Body of pancreas (tissue), 4 donors: ENCODE measurements at regions not wholly inside any gene's neighbourhood (a gene's known extent, or its start where the extent isn't known, plus 50 kb on each side); places are given as distances from the start of the nearest gene placed in this dataset.

Source experiments
- ATAC-seq: fragments of 150-250 bp; one replicate; pipeline ENCODE4 v1.9.1; 2016
- DNase-seq, 4 donors: peaks; one replicate each; pipeline ENCODE4 v3.0.0-alpha.2; 2019
- H3K27ac ChIP-seq, 4 donors: fragments of 200-600 bp; sonication (generic); 1 replicate in 3 of 4; 2 replicates in 1 of 4; pipeline versions ENCODE4 v1.5.1 to v1.6.1; 2016 to 2019; ENCODE audit warnings: mild to moderate bottlenecking in 1 of 4, mixed read lengths in 1 of 4, moderate library complexity in 1 of 4
- H3K27me3 ChIP-seq, 2 donors: fragments of 200-600 bp; sonication (generic); one replicate each; pipeline ENCODE4 v1.6.0; 2016; ENCODE audit warnings: mild to moderate bottlenecking in 1 of 2
- H3K36me3 ChIP-seq, 2 donors: fragments of 200-600 bp; sonication (generic); replicated peaks in 1 of 2; 2 replicates each; pipeline ENCODE4 v1.5.1; 2016; ENCODE audit warnings: low read depth in 2 of 2; ENCODE audit not compliant: insufficient read depth in 1 of 2
- H3K4me1 ChIP-seq: fragments of 200-600 bp; sonication (generic); one replicate; pipeline ENCODE4 v1.6.0; 2016
- H3K4me3 ChIP-seq, 2 donors: fragments of 200-600 bp; sonication (generic); 1 replicate in 1 of 2; 2 replicates in 1 of 2; pipeline ENCODE4 v1.5.1; 2016 to 2019
- H3K9me3 ChIP-seq, 3 donors: fragments of 200-600 bp; sonication (generic); 1 replicate in 2 of 3; 2 replicates in 1 of 3; pipeline ENCODE4 v1.5.1; 2016
- POLR2A ChIP-seq, 3 donors: fragments of 450-650 bp; IDR thresholded peaks; one replicate each; pipeline ENCODE4 v1.6.1; 2016; ENCODE audit warnings: antibody characterized with exemption in 3 of 3, mild to moderate bottlenecking in 2 of 3
- WGBS, 2 donors: methylation state at CpG; one replicate each; pipeline ENCODE4 v1.1.5; 2017; 5-methylcytosine and 5-hydroxymethylcytosine counted together
- intact Hi-C: fragments of 100-400 bp; cut with DNase I; formaldehyde crosslinking; loops from one replicate; pipeline ENCODE4 v1.15.1; 2023
- TF ChIP-seq, protein P1 (sequence below), 7 experiments: fragments of 450-650 bp in 4 of 7; fragments of 200-600 bp in 3 of 7; sonication (generic) in 3 of 7; IDR thresholded peaks; one replicate each; pipeline ENCODE4 v1.5.1; 2016 to 2019; ENCODE audit warnings: antibody characterized with exemption in 7 of 7

- no peaks in the 10 kb centered on the region for H3K36me3 ChIP-seq
- no peaks in the 10 kb centered on the region for H3K4me1 ChIP-seq
- ATAC-seq (no peak), DNase-seq (no peak)
- no peaks in the 10 kb centered on the region for H3K27me3 ChIP-seq
- no peak overlapping the region for H3K27ac ChIP-seq
- intact Hi-C loops = no loop called here
- TF ChIP-seq, protein P1, sequence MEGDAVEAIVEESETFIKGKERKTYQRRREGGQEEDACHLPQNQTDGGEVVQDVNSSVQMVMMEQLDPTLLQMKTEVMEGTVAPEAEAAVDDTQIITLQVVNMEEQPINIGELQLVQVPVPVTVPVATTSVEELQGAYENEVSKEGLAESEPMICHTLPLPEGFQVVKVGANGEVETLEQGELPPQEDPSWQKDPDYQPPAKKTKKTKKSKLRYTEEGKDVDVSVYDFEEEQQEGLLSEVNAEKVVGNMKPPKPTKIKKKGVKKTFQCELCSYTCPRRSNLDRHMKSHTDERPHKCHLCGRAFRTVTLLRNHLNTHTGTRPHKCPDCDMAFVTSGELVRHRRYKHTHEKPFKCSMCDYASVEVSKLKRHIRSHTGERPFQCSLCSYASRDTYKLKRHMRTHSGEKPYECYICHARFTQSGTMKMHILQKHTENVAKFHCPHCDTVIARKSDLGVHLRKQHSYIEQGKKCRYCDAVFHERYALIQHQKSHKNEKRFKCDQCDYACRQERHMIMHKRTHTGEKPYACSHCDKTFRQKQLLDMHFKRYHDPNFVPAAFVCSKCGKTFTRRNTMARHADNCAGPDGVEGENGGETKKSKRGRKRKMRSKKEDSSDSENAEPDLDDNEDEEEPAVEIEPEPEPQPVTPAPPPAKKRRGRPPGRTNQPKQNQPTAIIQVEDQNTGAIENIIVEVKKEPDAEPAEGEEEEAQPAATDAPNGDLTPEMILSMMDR (IDR thresholded peaks at IDR 0.05) = no peak
- no peak for TF ChIP-seq POLR2A (IDR thresholded peaks at IDR 0.05)
- peaks cover 0 to 3% (median 0%) of the 10 kb centered on the region in 3 donors for H3K9me3 ChIP-seq
- H3K4me3 ChIP-seq = no peak overlapping the region
- 69 to 71% methylated on average over 4 of the region's 4 CpGs for WGBS, 2 donors
Observed at GRCh38 chr18:46311491-46311890, 207.3 kb downstream of the HAUS1 start.

GRCh38 chr18:46312221-46312620 lies 208.0 kb downstream of the HAUS1 start:
- no peaks in the 10 kb centered on the region for H3K27me3 ChIP-seq
- intact Hi-C loops = no loop called here
- H3K4me3 ChIP-seq = no peak overlapping the region
- no peaks in the 10 kb centered on the region for H3K4me1 ChIP-seq
- no peak for ATAC-seq
- no peak for DNase-seq
- TF ChIP-seq POLR2A (IDR thresholded peaks at IDR 0.05) = no peak
- TF ChIP-seq, protein P1 (IDR thresholded peaks at IDR 0.05) = no peak
- no peak overlapping the region for H3K27ac ChIP-seq
- H3K9me3 ChIP-seq = no peaks in the 10 kb centered on the region
- no peaks in the 10 kb centered on the region for H3K36me3 ChIP-seq
- WGBS, 2 donors = 58 to 62% methylated on average over 6 of the region's 6 CpGs

- no peak for TF ChIP-seq POLR2A (IDR thresholded peaks at IDR 0.05)
- TF ChIP-seq, protein P1 (IDR thresholded peaks at IDR 0.05) = no peak
- Histone ChIP-seq H3K4me3 (no peak overlapping the region), H3K27ac (no peak overlapping the region), H3K27me3 (no peaks in the 10 kb centered on the region), H3K9me3 (no peaks in the 10 kb centered on the region), H3K36me3 (no peaks in the 10 kb centered on the region), H3K4me1 (no peaks in the 10 kb centered on the region)
- DNase-seq (no peak), ATAC-seq (no peak)
- WGBS, 2 donors = 70 to 80% methylated on average over 6 of the region's 6 CpGs
- intact Hi-C loops = no loop called here
Observed at GRCh38 chr18:46313521-46313920, 209.3 kb downstream of the HAUS1 start.

- intact Hi-C loops = no loop called here
- no peak overlapping the region for H3K27ac ChIP-seq
- H3K27me3 ChIP-seq = no peaks in the 10 kb centered on the region
- no peak for TF ChIP-seq POLR2A (IDR thresholded peaks at IDR 0.05)
- TF ChIP-seq, protein P1 (IDR thresholded peaks at IDR 0.05) = no peak
- H3K4me3 ChIP-seq = no peak overlapping the region
- DNase-seq (no peak), ATAC-seq (no peak)
- no peaks in the 10 kb centered on the region for H3K36me3 ChIP-seq
- 83 to 89% methylated on average over 3 to 7 of the region's 7 CpGs for WGBS, 2 donors
- no peaks in the 10 kb centered on the region for H3K9me3 ChIP-seq
- H3K4me1 ChIP-seq = no peaks in the 10 kb centered on the region
Observed at GRCh38 chr18:46314011-46314410, 209.8 kb downstream of the HAUS1 start.

GRCh38 chr18:46315161-46315560 lies 211.0 kb downstream of the HAUS1 start:
- no peaks in the 10 kb centered on the region for H3K27me3 ChIP-seq
- no peaks in the 10 kb centered on the region for H3K4me1 ChIP-seq
- H3K27ac ChIP-seq = no peak overlapping the region
- intact Hi-C loops = no loop called here
- 75 to 86% methylated on average over 2 of the region's 2 CpGs for WGBS, 2 donors
- no peak overlapping the region for H3K4me3 ChIP-seq
- no peak for TF ChIP-seq POLR2A (IDR thresholded peaks at IDR 0.05)
- TF ChIP-seq, protein P1 (IDR thresholded peaks at IDR 0.05) = no peak
- H3K36me3 ChIP-seq = no peaks in the 10 kb centered on the region
- no peaks in the 10 kb centered on the region for H3K9me3 ChIP-seq
- DNase-seq (no peak), ATAC-seq (no peak)
